Caco-2 (cell line): ENCODE measurements at regions not wholly inside any gene's neighbourhood (a gene's known extent, or its start where the extent isn't known, plus 50 kb on each side); places are given as distances from the start of the nearest gene placed in this dataset.
A peak's percentile ranks its signal among the peaks of the same experiment; 100 is the strongest.

Experiments used
- BruUV-seq: library from RNA; stranded (reverse); fragments of 400-500 nt; replicated peaks from 2 replicates; lab custom pipeline; 2021; lab: Mats Ljungman, UMichigan
- CTCF ChIA-PET: fragments of 300-600 bp; sonication (Branson Sonifier 250); formaldehyde crosslinking; loops from one replicate; lab custom pipeline; 2022; ENCODE audit warnings: antibody characterized with exemption; lab: Charles Lee
- POLR2A ChIA-PET: fragments of 300-600 bp; sonication (Branson Sonifier 250); formaldehyde crosslinking; loops from one replicate; lab custom pipeline; 2022; ENCODE audit warnings: antibody characterized with exemption; lab: Charles Lee
- DNase-seq, 2 experiments: peaks; one replicate each; pipeline versions ENCODE4 v3.0.0 to v3.0.0-alpha.2; 2020 to 2022
- H3K27me3 ChIP-seq: replicated peaks from 2 replicates; pipeline ENCODE4 v1.6.0; 2011; ENCODE audit warnings: low read length; ENCODE audit not compliant: control insufficient read depth, insufficient read depth
- H3K36me3 ChIP-seq: 2 replicates; pipeline ENCODE4 v1.5.1; 2011; ENCODE audit warnings: low read length; ENCODE audit not compliant: control insufficient read depth, insufficient read depth
- H3K4me1 ChIP-seq: fragments of 250-450 bp; sonication (Bioruptor Pico); 2 replicates; pipeline ENCODE4 v1.5.1; 2020; ENCODE audit warnings: mild to moderate bottlenecking
- H3K4me3 ChIP-seq: 2 replicates; pipeline ENCODE4 v1.5.1; 2011; ENCODE audit warnings: low read depth, mild to moderate bottlenecking, control low read depth, low read length
- H3K9me3 ChIP-seq: fragments of 250-450 bp; sonication (Bioruptor Pico); 2 replicates; pipeline ENCODE4 v1.5.1; 2020; ENCODE audit warnings: mild to moderate bottlenecking, moderate library complexity
- H3K27ac Mint-ChIP-seq: one replicate; pipeline ENCODE4 v1.8.0; 2022; ENCODE audit warnings: mixed read lengths; ENCODE audit not compliant: unreplicated experiment
- H3K27me3 Mint-ChIP-seq: one replicate; pipeline ENCODE4 v1.8.0; 2022; ENCODE audit warnings: mixed read lengths; ENCODE audit not compliant: insufficient read depth, unreplicated experiment
- H3K36me3 Mint-ChIP-seq: one replicate; pipeline ENCODE4 v1.8.0; 2022; ENCODE audit warnings: mild to moderate bottlenecking, mixed read lengths; ENCODE audit not compliant: insufficient read depth, unreplicated experiment
- H3K4me1 Mint-ChIP-seq: one replicate; pipeline ENCODE4 v1.8.0; 2022; ENCODE audit warnings: low read depth, mixed read lengths; ENCODE audit not compliant: unreplicated experiment
- H3K4me3 Mint-ChIP-seq: one replicate; pipeline ENCODE4 v1.8.0; 2022; ENCODE audit warnings: mild to moderate bottlenecking, moderate library complexity, mixed read lengths; ENCODE audit not compliant: unreplicated experiment
- H3K9me3 Mint-ChIP-seq: one replicate; pipeline ENCODE4 v1.8.0; 2022; ENCODE audit warnings: mixed read lengths; ENCODE audit not compliant: unreplicated experiment
- CTCF ChIP-seq, 2 experiments: fragments of 200-600 bp in 1 of 2; IDR thresholded peaks; 1 replicate in 1 of 2; 2 replicates in 1 of 2; pipeline versions ENCODE4 v1.5.1 to v1.8.0; 2011 to 2022; ENCODE audit warnings: antibody characterized with exemption in 1 of 2, control low read depth in 1 of 2, inconsistent platforms in 1 of 2, low read depth in 1 of 2, low read length in 1 of 2, mild to moderate bottlenecking in 1 of 2, moderate library complexity in 1 of 2; ENCODE audit not compliant: insufficient read depth in 1 of 2, severe bottlenecking in 1 of 2, unreplicated experiment in 1 of 2
- intact Hi-C: fragments of 100-400 bp; cut with micrococcal nuclease; formaldehyde crosslinking; loops from one replicate; pipeline ENCODE4 v1.10.0; 2022; ENCODE audit not compliant: unreplicated experiment

GRCh38 chr3:152048831-152049230 lies 175.4 kb downstream of the SUCNR1 start:
- no TSS peak for BruUV-seq
- no peak for DNase-seq
- CTCF ChIA-PET = no interaction called here
- Histone ChIP-seq H3K27me3 (no peaks in the 10 kb centered on the region), H3K4me1 (peaks cover 34% of the 10 kb centered on the region), H3K9me3 (peaks cover 6% of the 10 kb centered on the region; the same call in 1 of the 2 replicates), H3K4me3 (no peak overlapping the region), H3K36me3 (no peaks in the 10 kb centered on the region)
- Mint-ChIP-seq H3K4me1 (peaks cover 25% of the 10 kb centered on the region), H3K9me3 (peaks cover 19% of the 10 kb centered on the region), H3K36me3 (no peaks in the 10 kb centered on the region), H3K27me3 (no peaks in the 10 kb centered on the region), H3K27ac (no peak overlapping the region), H3K4me3 (no peak overlapping the region)
- POLR2A ChIA-PET = no interaction called here
- no peak for TF ChIP-seq CTCF (IDR thresholded peaks at IDR 0.05; ENCODE audit: insufficient read depth in 1 of 2, low read depth in 1 of 2, low read length in 1 of 2, severe bottlenecking in 1 of 2, unreplicated experiment in 1 of 2)
- intact Hi-C loops = no loop called here

- Histone ChIP-seq H3K4me1 (peaks cover 41% of the 10 kb centered on the region), H3K27me3 (no peaks in the 10 kb centered on the region), H3K9me3 (no peaks in the 10 kb centered on the region), H3K4me3 (no peak overlapping the region), H3K36me3 (no peaks in the 10 kb centered on the region)
- Mint-ChIP-seq H3K9me3 (peaks cover 10% of the 10 kb centered on the region), H3K36me3 (no peaks in the 10 kb centered on the region), H3K27me3 (no peaks in the 10 kb centered on the region), H3K27ac (peak overlapping the region; percentile 89), H3K4me1 (peaks cover 25% of the 10 kb centered on the region), H3K4me3 (peak overlapping the region; percentile 52)
- intact Hi-C loops = loop anchor here (1.0 to 2.0 kb wide), 4 partner anchors 13 to 80 kb away; no protein-coding TSS in a partner anchor
- no TSS peak for BruUV-seq
- DNase-seq = peak in 1 of 2 experiments; percentile 39
- ChIA-PET CTCF (no interaction called here), POLR2A (no interaction called here)
- TF ChIP-seq CTCF (IDR thresholded peaks at IDR 0.05; ENCODE audit: insufficient read depth in 1 of 2, low read depth in 1 of 2, low read length in 1 of 2, severe bottlenecking in 1 of 2, unreplicated experiment in 1 of 2) = no peak
Observed at GRCh38 chr3:152050903-152051302, 177.5 kb downstream of the SUCNR1 start.

- H3K4me3 Mint-ChIP-seq = peak overlapping the region; percentile 52
- H3K4me1 Mint-ChIP-seq = peaks cover 34% of the 10 kb centered on the region
- H3K36me3 Mint-ChIP-seq = no peaks in the 10 kb centered on the region
- no TSS peak for BruUV-seq
- H3K4me3 ChIP-seq = no peak overlapping the region
- ChIA-PET POLR2A (interaction anchor here (0.7 kb wide), 1 partner anchor 422 kb away, joined by 3 read pairs; no protein-coding TSS in a partner anchor), CTCF (no interaction called here)
- H3K27me3 Mint-ChIP-seq = no peaks in the 10 kb centered on the region
- H3K9me3 Mint-ChIP-seq = peaks cover 10% of the 10 kb centered on the region
- no peaks in the 10 kb centered on the region for H3K9me3 ChIP-seq
- intact Hi-C loops = loop anchor here (1.0 to 2.0 kb wide), 4 partner anchors 13 to 80 kb away; no protein-coding TSS in a partner anchor
- H3K36me3 ChIP-seq = no peaks in the 10 kb centered on the region
- peak overlapping the region; percentile 89 for H3K27ac Mint-ChIP-seq
- peaks cover 50% of the 10 kb centered on the region for H3K4me1 ChIP-seq
- DNase-seq = peak; percentile 53 to 63
- H3K27me3 ChIP-seq = no peaks in the 10 kb centered on the region
- TF ChIP-seq CTCF (IDR thresholded peaks at IDR 0.05; ENCODE audit: insufficient read depth in 1 of 2, low read depth in 1 of 2, low read length in 1 of 2, severe bottlenecking in 1 of 2, unreplicated experiment in 1 of 2) = no peak
Observed at GRCh38 chr3:152051501-152052404, 178.3 kb downstream of the SUCNR1 start.
